ENCODE measurements at regions not wholly inside any gene's neighbourhood (a gene's known extent, or its start where the extent isn't known, plus 50 kb on each side); places are given as distances from the start of the nearest gene placed in this dataset.

DNA sequence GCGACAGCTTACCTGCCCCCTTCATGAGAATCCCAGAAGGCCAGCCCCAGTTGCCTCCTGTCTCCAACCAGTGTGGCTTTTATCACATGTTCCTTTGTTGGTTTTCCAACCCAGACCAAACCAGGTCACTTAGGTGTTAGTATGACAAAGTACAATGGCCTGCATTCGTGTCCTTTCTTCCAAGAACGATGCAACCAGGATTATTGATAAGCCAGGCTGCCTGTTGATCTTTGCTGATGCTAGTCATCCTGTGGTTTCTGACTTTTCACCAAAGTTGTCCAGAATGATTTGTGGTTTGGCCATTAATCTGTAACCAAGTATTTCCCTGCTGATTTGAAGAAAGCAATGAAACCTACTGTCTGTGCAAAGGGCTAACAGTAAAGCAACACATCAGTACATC lies 191.4 kb downstream of the CYLD start:
- dilution Hi-C loops (cut with HindIII; ENCODE audit: low sequenced_read_pairs, unreplicated experiment): no loop called here
- H3K27ac ChIP-seq (ENCODE audit: insufficient read depth, low read length): no peak overlapping the region
- no peak overlapping the region for H3K4me2 ChIP-seq (ENCODE audit: low read depth, low read length)
- 37% methylated on average over 2 of the region's 3 CpGs; no CpG with 5 or more reads in 1 of the 2 experiments for WGBS, 2 experiments (ENCODE audit: extremely low coverage in 2 of 2, insufficient read length in 1 of 2)
- ATAC-seq (ENCODE audit: low read depth) (no peak), DNase-seq (no peak)
- H2AFZ ChIP-seq (replicated peaks; ENCODE audit: low read length, poor library complexity): no peak overlapping the region
- no peaks in the 10 kb centered on the region for H4K20me1 ChIP-seq (ENCODE audit: insufficient read depth, low read length)
- H4K91ac ChIP-seq (ENCODE audit: insufficient read depth, low read depth, low read length): no peak overlapping the region
- no peaks in the 10 kb centered on the region for H3K36me3 ChIP-seq (ENCODE audit: control insufficient read depth, insufficient read depth, low read length)
- no peaks in the 10 kb centered on the region for H3K79me1 ChIP-seq (ENCODE audit: low read depth in 1 of 2, low read length in 2 of 2)
- no peak overlapping the region for H4K8ac ChIP-seq (ENCODE audit: low read depth in 2 of 2, low read length in 2 of 2)
- H3K14ac ChIP-seq (replicated peaks; ENCODE audit: low read depth, low read length): no peak overlapping the region
- no peak overlapping the region for H2BK120ac ChIP-seq (ENCODE audit: low read depth, low read length)
- TF ChIP-seq CEBPB (IDR thresholded peaks at IDR 0.05; ENCODE audit: low read depth, low read length) (no peak), RCOR1 (IDR thresholded peaks at IDR 0.05; ENCODE audit: insufficient replicate concordance, low read length) (no peak), RFX5 (IDR thresholded peaks at IDR 0.05; ENCODE audit: low read depth, low read length) (no peak), MXI1 (IDR thresholded peaks at IDR 0.05; ENCODE audit: borderline replicate concordance, low read depth, low read length) (no peak), MAZ (IDR thresholded peaks at IDR 0.05; ENCODE audit: borderline replicate concordance, low read depth, low read length) (no peak), POLR2A (IDR thresholded peaks at IDR 0.05; ENCODE audit: low read depth, low read length) (no peak)
- TF ChIP-seq, protein P1, sequence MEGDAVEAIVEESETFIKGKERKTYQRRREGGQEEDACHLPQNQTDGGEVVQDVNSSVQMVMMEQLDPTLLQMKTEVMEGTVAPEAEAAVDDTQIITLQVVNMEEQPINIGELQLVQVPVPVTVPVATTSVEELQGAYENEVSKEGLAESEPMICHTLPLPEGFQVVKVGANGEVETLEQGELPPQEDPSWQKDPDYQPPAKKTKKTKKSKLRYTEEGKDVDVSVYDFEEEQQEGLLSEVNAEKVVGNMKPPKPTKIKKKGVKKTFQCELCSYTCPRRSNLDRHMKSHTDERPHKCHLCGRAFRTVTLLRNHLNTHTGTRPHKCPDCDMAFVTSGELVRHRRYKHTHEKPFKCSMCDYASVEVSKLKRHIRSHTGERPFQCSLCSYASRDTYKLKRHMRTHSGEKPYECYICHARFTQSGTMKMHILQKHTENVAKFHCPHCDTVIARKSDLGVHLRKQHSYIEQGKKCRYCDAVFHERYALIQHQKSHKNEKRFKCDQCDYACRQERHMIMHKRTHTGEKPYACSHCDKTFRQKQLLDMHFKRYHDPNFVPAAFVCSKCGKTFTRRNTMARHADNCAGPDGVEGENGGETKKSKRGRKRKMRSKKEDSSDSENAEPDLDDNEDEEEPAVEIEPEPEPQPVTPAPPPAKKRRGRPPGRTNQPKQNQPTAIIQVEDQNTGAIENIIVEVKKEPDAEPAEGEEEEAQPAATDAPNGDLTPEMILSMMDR (conservative IDR thresholded peaks at IDR 0.05; ENCODE audit: low read depth, low read length): no peak
- no peak overlapping the region for H2BK15ac ChIP-seq (ENCODE audit: low read depth, low read length)
- intact Hi-C loops (cut with micrococcal nuclease): no loop called here
- no peaks in the 10 kb centered on the region for H3K4me1 ChIP-seq (ENCODE audit: control insufficient read depth, insufficient read depth, low read length)
- no peak overlapping the region for H3K4ac ChIP-seq (ENCODE audit: low read depth, low read length)
- H2BK5ac ChIP-seq (ENCODE audit: low read depth, low read length, poor library complexity, severe bottlenecking): no peak overlapping the region
- no peak overlapping the region for H3K9ac ChIP-seq (ENCODE audit: low read depth, low read length)
- H2AK9ac ChIP-seq (replicated peaks; ENCODE audit: low read depth, low read length, poor library complexity): no peak overlapping the region
- H3K23ac ChIP-seq (ENCODE audit: low read depth, low read length): no peak overlapping the region
- no peaks in the 10 kb centered on the region for H3K9me1 ChIP-seq (ENCODE audit: insufficient read depth, low read length)
- H3K4me3 ChIP-seq (ENCODE audit: insufficient read depth, low read depth, low read length): no peak overlapping the region
- no peak overlapping the region for H2AK5ac ChIP-seq (ENCODE audit: low read depth, low read length)
- BruUV-seq (replicated peaks): no TSS peak
- H3K9me3 ChIP-seq (ENCODE audit: control insufficient read depth, insufficient read depth, low read length): no peaks in the 10 kb centered on the region
- H3K18ac ChIP-seq (ENCODE audit: low read depth, low read length): no peak overlapping the region
- ChIA-PET CTCF (no interaction called here), POLR2A (ENCODE audit: unreplicated experiment) (no interaction called here)
- no peaks in the 10 kb centered on the region for H3K27me3 ChIP-seq (ENCODE audit: control insufficient read depth, insufficient read depth, low read length)
- H2BK20ac ChIP-seq (ENCODE audit: low read depth, low read length): no peak overlapping the region
- H3K56ac ChIP-seq (ENCODE audit: extremely low read depth, insufficient read depth, low read length): no peak overlapping the region
- no peak overlapping the region for H4K5ac ChIP-seq (ENCODE audit: low read depth, low read length)
- in situ Hi-C loops (cut with MboI; ENCODE audit: low sequenced_read_pairs): no loop called here

Measured in IMR-90 (cell line).